Suppressor macrophage (primary cell): ENCODE measurements at regions not wholly inside any gene's neighbourhood (a gene's known extent, or its start where the extent isn't known, plus 50 kb on each side); places are given as distances from the start of the nearest gene placed in this dataset.
"Not testable (repeated sequence)": the region's sequence is repeated elsewhere in the genome, so short reads cannot be mapped to it uniquely, and the experiment has no call there.

Source experiments
- DNase-seq, 4 experiments: peaks; one replicate each; pipeline ENCODE4 v3.0.0-alpha.2; 2020 to 2022

- DNase-seq, result no peak
These were observed 911.9 kb upstream of the LRRN3 start for GRCh38 chr7:110179037-110179436.

GRCh38 chr7:110181768-110182167 is 909.2 kb upstream of the LRRN3 start:
- no peak for DNase-seq

- DNase-seq, result no peak
These were observed 904.6 kb upstream of the LRRN3 start for GRCh38 chr7:110186334-110186733.

GRCh38 chr7:110187877-110188554 is 902.9 kb upstream of the LRRN3 start:
- no peak for DNase-seq

- DNase-seq, result no peak
These were observed 886.4 kb upstream of the LRRN3 start for GRCh38 chr7:110204527-110204926.

- DNase-seq, result no peak
These were observed 885.0 kb upstream of the LRRN3 start for GRCh38 chr7:110205899-110206298.

- DNase-seq, result no peak
These were observed 881.0 kb upstream of the LRRN3 start for GRCh38 chr7:110209884-110210283.

GRCh38 chr7:110210941-110211608 is 879.9 kb upstream of the LRRN3 start:
- DNase-seq, result no peak

- DNase-seq, result no peak
These were observed 866.3 kb upstream of the LRRN3 start for GRCh38 chr7:110224643-110225042.

- no peak for DNase-seq
These were observed 844.8 kb upstream of the LRRN3 start for GRCh38 chr7:110246118-110246517.

GRCh38 chr7:110253093-110253492 is 837.8 kb upstream of the LRRN3 start:
- no peak for DNase-seq

- DNase-seq, result no peak
These were observed 833.3 kb upstream of the LRRN3 start for GRCh38 chr7:110257673-110258072.

GRCh38 chr7:110262251-110262650 is 828.7 kb upstream of the LRRN3 start:
- no peak for DNase-seq

GRCh38 chr7:110264288-110264687 is 826.6 kb upstream of the LRRN3 start:
- DNase-seq, result no peak

GRCh38 chr7:110281362-110281761 is 809.6 kb upstream of the LRRN3 start:
- DNase-seq, result no peak

- DNase-seq, result no peak
These were observed 807.9 kb upstream of the LRRN3 start for GRCh38 chr7:110283056-110283455.

- DNase-seq, result no peak
These were observed 799.5 kb upstream of the LRRN3 start for GRCh38 chr7:110291430-110291829.

GRCh38 chr7:110296321-110296720 is 794.6 kb upstream of the LRRN3 start:
- no peak for DNase-seq

GRCh38 chr7:110307776-110308175 is 783.2 kb upstream of the LRRN3 start:
- DNase-seq, result no peak

- DNase-seq, result no peak
These were observed 782.1 kb upstream of the LRRN3 start for GRCh38 chr7:110308791-110309190.

- DNase-seq, result no peak
These were observed 781.0 kb upstream of the LRRN3 start for GRCh38 chr7:110309941-110310340.

GRCh38 chr7:110311556-110311955 is 779.4 kb upstream of the LRRN3 start:
- DNase-seq, result no peak

GRCh38 chr7:110317541-110318265 is 773.2 kb upstream of the LRRN3 start:
- DNase-seq, result no peak

- DNase-seq, result not testable (repeated sequence)
These were observed 770.6 kb upstream of the LRRN3 start for GRCh38 chr7:110320285-110320684.
